HCT116 (cell line): ENCODE measurements at regions not wholly inside any gene's neighbourhood (a gene's known extent, or its start where the extent isn't known, plus 50 kb on each side); places are given as distances from the start of the nearest gene placed in this dataset.

Experiments
- ATAC-seq: fragments of 200-7000 bp; cut with Tn5 transposase; 2 replicates; pipeline ENCODE4 v1.9.1; 2020; ENCODE audit warnings: mild to moderate bottlenecking, moderate library complexity
- BruUV-seq: library from RNA; stranded (reverse); fragments of 400-500 nt; replicated peaks from 2 replicates; lab custom pipeline; 2021; lab: Mats Ljungman, UMichigan
- CTCF ChIA-PET: fragments of 300-600 bp; sonication (Branson Sonifier 250); formaldehyde crosslinking; loops from one replicate; lab custom pipeline; 2021; ENCODE audit warnings: antibody characterized with exemption; lab: Charles Lee
- POLR2A ChIA-PET: fragments of 300-600, 350-600 bp; sonication (Branson Sonifier 250); formaldehyde crosslinking; loops from one replicate; lab custom pipeline; 2021; ENCODE audit warnings: antibody characterized with exemption; lab: Charles Lee
- RAD21 ChIA-PET, 2 experiments: fragments of 300-600 bp; sonication (Branson Sonifier 250); formaldehyde crosslinking; loops; one replicate each; lab custom pipeline; 2023; ENCODE audit warnings: low total read pairs in 2 of 2; ENCODE audit not compliant: uncharacterized antibody in 2 of 2, unreplicated experiment in 2 of 2, low non-redundant PET in 1 of 2; lab: Charles Lee
- DNase-seq: peaks from one replicate; pipeline ENCODE4 v3.0.0-alpha.2; 2010; ENCODE audit warnings: low read depth, low spot score
- H2AFZ ChIP-seq: fragments of 200-600 bp; shearing (Covaris generic), sonication (generic); 2 replicates; pipeline ENCODE4 v1.6.1; 2017; ENCODE audit warnings: low read depth, mixed run types, mixed read lengths, antibody characterized with exemption, low read length; ENCODE audit not compliant: poor library complexity, severe bottlenecking
- H3K27ac ChIP-seq: 2 replicates; pipeline ENCODE4 v1.5.1; 2012; ENCODE audit warnings: low read depth, low read length
- H3K27me3 ChIP-seq: fragments of 200-600 bp; sonication (generic); 2 replicates; pipeline ENCODE4 v1.6.1; 2016; ENCODE audit warnings: mixed run types, low read length, mixed read lengths; ENCODE audit not compliant: insufficient read depth
- H3K36me3 ChIP-seq, 2 experiments: fragments of 200-500 bp in 1 of 2; fragments of 200-600 bp in 1 of 2; sonication (Bioruptor generic) in 1 of 2; sonication (generic) in 1 of 2; 2 replicates each; pipeline versions ENCODE4 v1.5.1 to v1.6.1; 2014 to 2016; ENCODE audit warnings: low read length in 2 of 2, inconsistent platforms in 1 of 2, mixed read lengths in 1 of 2, mixed run types in 1 of 2; ENCODE audit not compliant: insufficient read depth in 2 of 2, control insufficient read depth in 1 of 2
- H3K4me1 ChIP-seq, 2 experiments: fragments of 200-600 bp in 1 of 2; sonication (generic) in 1 of 2; 2 replicates each; pipeline versions ENCODE4 v1.5.1 to v1.6.1; 2012 to 2017; ENCODE audit warnings: low read length in 2 of 2, inconsistent platforms in 1 of 2, mild to moderate bottlenecking in 1 of 2, mixed read lengths in 1 of 2, mixed run types in 1 of 2, moderate library complexity in 1 of 2; ENCODE audit not compliant: insufficient read depth in 2 of 2, control insufficient read depth in 1 of 2
- H3K4me2 ChIP-seq: fragments of 200-600 bp; sonication (generic); 2 replicates; pipeline ENCODE4 v1.6.1; 2017; ENCODE audit warnings: mixed run types, low read length, mixed read lengths
- H3K4me3 ChIP-seq, 2 experiments: fragments of 200-600 bp in 1 of 2; sonication (generic) in 1 of 2; replicated peaks in 1 of 2; 2 replicates each; pipeline ENCODE4 v1.5.1; 2011 to 2016; ENCODE audit warnings: low read length in 2 of 2, control low read depth in 1 of 2, low read depth in 1 of 2, mild to moderate bottlenecking in 1 of 2, mixed read lengths in 1 of 2, mixed run types in 1 of 2
- H3K79me2 ChIP-seq: fragments of 200-600 bp; sonication (generic); 2 replicates; pipeline ENCODE4 v1.6.1; 2017; ENCODE audit warnings: mild to moderate bottlenecking, mixed run types, low read length, moderate library complexity, mixed read lengths; ENCODE audit not compliant: insufficient read depth
- H3K9ac ChIP-seq: fragments of 200-600 bp; sonication (generic); 2 replicates; pipeline ENCODE4 v1.6.1; 2016; ENCODE audit warnings: low read length, mixed read lengths
- H3K9me2 ChIP-seq: fragments of 200-600 bp; sonication (generic), shearing (Covaris generic); 2 replicates; pipeline ENCODE4 v1.6.1; 2017; ENCODE audit warnings: mixed run types, mild to moderate bottlenecking, moderate library complexity; ENCODE audit not compliant: insufficient read depth
- H3K9me3 ChIP-seq, 2 experiments: fragments of 200-500 bp in 1 of 2; fragments of 200-600 bp in 1 of 2; sonication (Bioruptor generic) in 1 of 2; sonication (generic) in 1 of 2; 2 replicates each; pipeline ENCODE4 v1.6.1; 2014 to 2017; ENCODE audit warnings: low read length in 2 of 2, mixed read lengths in 2 of 2, inconsistent platforms in 1 of 2, low read depth in 1 of 2, mild to moderate bottlenecking in 1 of 2, mixed run types in 1 of 2, moderate library complexity in 1 of 2; ENCODE audit not compliant: control insufficient read depth in 1 of 2, insufficient read depth in 1 of 2
- H4K20me1 ChIP-seq: fragments of 200-600 bp; sonication (generic), shearing (Covaris generic); 2 replicates; pipeline ENCODE4 v1.6.1; 2017; ENCODE audit warnings: mixed run types, mild to moderate bottlenecking, moderate library complexity; ENCODE audit not compliant: insufficient read depth
- ATF3 ChIP-seq: IDR thresholded peaks from 2 replicates; pipeline ENCODE4 v1.6.1; 2012
- CEBPB ChIP-seq: IDR thresholded peaks from 2 replicates; pipeline ENCODE4 v1.6.1; 2012; ENCODE audit warnings: low read depth
- EGR1 ChIP-seq: IDR thresholded peaks from 2 replicates; pipeline ENCODE4 v1.6.1; 2012; ENCODE audit warnings: low read depth
- EZH2phosphoT487 ChIP-seq: fragments of 200-600 bp; IDR thresholded peaks from 2 replicates; pipeline ENCODE4 v1.6.1; 2018; ENCODE audit warnings: antibody characterized with exemption, borderline replicate concordance
- FOSL1 ChIP-seq: IDR thresholded peaks from 2 replicates; pipeline ENCODE4 v1.6.1; 2012; ENCODE audit warnings: low read depth
- JUND ChIP-seq: IDR thresholded peaks from 2 replicates; pipeline ENCODE4 v1.6.1; 2012
- MAX ChIP-seq: IDR thresholded peaks from 2 replicates; pipeline ENCODE4 v1.6.1; 2012
- POLR2A ChIP-seq: IDR thresholded peaks from 2 replicates; pipeline ENCODE4 v1.7.0; 2011; ENCODE audit warnings: borderline replicate concordance; ENCODE audit not compliant: insufficient read depth, insufficient read length; ENCODE audit errors: extremely low read depth
- POLR2AphosphoS5 ChIP-seq: IDR thresholded peaks from 2 replicates; pipeline ENCODE4 v1.6.1; 2011; ENCODE audit warnings: mild to moderate bottlenecking, low read depth, low read length, moderate library complexity
- RAD21 ChIP-seq: IDR thresholded peaks from 2 replicates; pipeline ENCODE4 v1.6.1; 2012; ENCODE audit warnings: low read depth, mild to moderate bottlenecking
- REST ChIP-seq: IDR thresholded peaks from 2 replicates; pipeline ENCODE4 v1.6.1; 2012; ENCODE audit warnings: low read depth
- SIN3A ChIP-seq: IDR thresholded peaks from 2 replicates; pipeline ENCODE4 v1.6.1; 2012; ENCODE audit warnings: low read depth
- SP1 ChIP-seq: IDR thresholded peaks from 2 replicates; pipeline ENCODE4 v1.6.1; 2012; ENCODE audit warnings: low read depth
- SRF ChIP-seq: IDR thresholded peaks from 2 replicates; pipeline ENCODE4 v1.6.1; 2012; ENCODE audit warnings: low read depth
- TCF7L2 ChIP-seq: IDR thresholded peaks from 2 replicates; pipeline ENCODE4 v1.7.0; 2011; ENCODE audit warnings: borderline replicate concordance, inconsistent platforms; ENCODE audit not compliant: insufficient read depth, insufficient read length; ENCODE audit errors: extremely low read depth
- YY1 ChIP-seq: IDR thresholded peaks from 2 replicates; pipeline ENCODE4 v1.6.1; 2011; ENCODE audit warnings: low read length, low read depth, moderate library complexity, mild to moderate bottlenecking; ENCODE audit not compliant: insufficient replicate concordance; ENCODE audit errors: extremely low read depth
- ZNF274 ChIP-seq: fragments of 200-500 bp; sonication (Bioruptor generic); IDR thresholded peaks from 2 replicates; pipeline ENCODE4 v1.6.1; 2014; ENCODE audit warnings: mild to moderate bottlenecking, low read depth, low read length, inconsistent platforms
- intact Hi-C: fragments of 100-400 bp; cut with micrococcal nuclease; formaldehyde crosslinking; loops from 2 replicates; pipeline ENCODE4 v1.10.0; 2022

- Histone ChIP-seq H3K27me3 (peaks cover 10% of the 10 kb centered on the region), H4K20me1 (no peaks in the 10 kb centered on the region), H3K4me2 (no peak overlapping the region), H3K4me1 (no peaks in the 10 kb centered on the region), H2AFZ (no peak overlapping the region), H3K79me2 (no peaks in the 10 kb centered on the region), H3K9me3 (no peaks in the 10 kb centered on the region), H3K36me3 (no peaks in the 10 kb centered on the region), H3K9me2 (no peaks in the 10 kb centered on the region), H3K9ac (no peak overlapping the region), H3K27ac (no peak overlapping the region), H3K4me3 (no peak overlapping the region)
- ChIA-PET POLR2A (no interaction called here), CTCF (no interaction called here), RAD21 (no interaction called here)
- intact Hi-C loops: loop anchor here (10.0 kb wide), 1 partner anchor 1935 kb away; no protein-coding TSS in a partner anchor
- ATAC-seq (no peak), DNase-seq (no peak)
- no TSS peak for BruUV-seq
- no peak for TF ChIP-seq SRF
- no peak for TF ChIP-seq SP1
- no peak for TF ChIP-seq EZH2phosphoT487
- no peak for TF ChIP-seq JUND
Observed at GRCh38 chr11:116279511-116279910, 493.3 kb downstream of the BUD13 start.

GRCh38 chr11:116278076-116278475 lies 494.7 kb downstream of the BUD13 start:
- no peak for DNase-seq
- Histone ChIP-seq H2AFZ (no peak overlapping the region), H3K27ac (no peak overlapping the region), H3K79me2 (no peaks in the 10 kb centered on the region), H3K9me3 (no peaks in the 10 kb centered on the region), H3K4me3 (no peak overlapping the region), H3K4me1 (no peaks in the 10 kb centered on the region), H3K36me3 (no peaks in the 10 kb centered on the region), H3K4me2 (no peak overlapping the region), H3K9me2 (no peaks in the 10 kb centered on the region), H3K27me3 (peaks cover 15% of the 10 kb centered on the region; the same call in 1 of the 2 replicates), H4K20me1 (no peaks in the 10 kb centered on the region), H3K9ac (no peak overlapping the region)
- no TSS peak for BruUV-seq
- TF ChIP-seq ZNF274: no peak
- no peak for TF ChIP-seq ATF3
- no peak for TF ChIP-seq TCF7L2
- TF ChIP-seq SIN3A: no peak
- TF ChIP-seq REST: no peak
- no peak for TF ChIP-seq FOSL1
- TF ChIP-seq CEBPB: no peak
- TF ChIP-seq POLR2AphosphoS5: no peak
- TF ChIP-seq RAD21: no peak
- TF ChIP-seq MAX: no peak
- TF ChIP-seq EGR1: no peak
- no peak for TF ChIP-seq YY1
- TF ChIP-seq SP1: no peak
- no peak for TF ChIP-seq SRF
- TF ChIP-seq POLR2A: no peak
- ChIA-PET RAD21 (no interaction called here), CTCF (no interaction called here), POLR2A (no interaction called here)
- intact Hi-C loops: loop anchor here (10.0 kb wide), 1 partner anchor 1933 kb away; no protein-coding TSS in a partner anchor
- ATAC-seq: no peak
